ENCODE measurements at regions not wholly inside any gene's neighbourhood (a gene's known extent, or its start where the extent isn't known, plus 50 kb on each side); places are given as distances from the start of the nearest gene placed in this dataset.

DNA sequence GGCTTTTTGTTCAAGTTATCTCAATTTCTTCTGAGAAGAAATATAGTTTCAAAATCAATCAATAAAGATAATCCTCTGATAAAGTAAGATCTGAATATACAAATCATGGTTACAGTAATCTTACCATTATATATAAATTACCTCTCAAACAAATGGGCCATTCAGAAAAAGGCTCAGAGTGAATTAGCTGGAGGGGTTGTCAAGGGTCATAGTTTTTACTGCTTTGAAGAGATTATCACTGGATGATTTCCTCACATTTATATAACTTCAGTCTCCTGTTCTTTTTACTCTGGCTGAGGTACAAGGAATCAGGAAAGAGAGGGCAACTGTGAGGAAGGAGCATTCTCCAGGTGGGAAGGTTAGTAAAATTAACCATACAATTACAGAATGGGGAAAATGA is 148.6 kb upstream of the ELL2 start:
- TF ChIP-seq, protein P1, sequence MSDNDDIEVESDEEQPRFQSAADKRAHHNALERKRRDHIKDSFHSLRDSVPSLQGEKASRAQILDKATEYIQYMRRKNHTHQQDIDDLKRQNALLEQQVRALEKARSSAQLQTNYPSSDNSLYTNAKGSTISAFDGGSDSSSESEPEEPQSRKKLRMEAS (IDR thresholded peaks at IDR 0.05): no peak
- TF ChIP-seq, protein P2, sequence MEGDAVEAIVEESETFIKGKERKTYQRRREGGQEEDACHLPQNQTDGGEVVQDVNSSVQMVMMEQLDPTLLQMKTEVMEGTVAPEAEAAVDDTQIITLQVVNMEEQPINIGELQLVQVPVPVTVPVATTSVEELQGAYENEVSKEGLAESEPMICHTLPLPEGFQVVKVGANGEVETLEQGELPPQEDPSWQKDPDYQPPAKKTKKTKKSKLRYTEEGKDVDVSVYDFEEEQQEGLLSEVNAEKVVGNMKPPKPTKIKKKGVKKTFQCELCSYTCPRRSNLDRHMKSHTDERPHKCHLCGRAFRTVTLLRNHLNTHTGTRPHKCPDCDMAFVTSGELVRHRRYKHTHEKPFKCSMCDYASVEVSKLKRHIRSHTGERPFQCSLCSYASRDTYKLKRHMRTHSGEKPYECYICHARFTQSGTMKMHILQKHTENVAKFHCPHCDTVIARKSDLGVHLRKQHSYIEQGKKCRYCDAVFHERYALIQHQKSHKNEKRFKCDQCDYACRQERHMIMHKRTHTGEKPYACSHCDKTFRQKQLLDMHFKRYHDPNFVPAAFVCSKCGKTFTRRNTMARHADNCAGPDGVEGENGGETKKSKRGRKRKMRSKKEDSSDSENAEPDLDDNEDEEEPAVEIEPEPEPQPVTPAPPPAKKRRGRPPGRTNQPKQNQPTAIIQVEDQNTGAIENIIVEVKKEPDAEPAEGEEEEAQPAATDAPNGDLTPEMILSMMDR (IDR thresholded peaks at IDR 0.05; ENCODE audit: control extremely low read depth in 1 of 3, insufficient read depth in 1 of 3, low read depth in 1 of 3, low read length in 3 of 3): no peak
- no peak for TF ChIP-seq POLR2A (IDR thresholded peaks at IDR 0.05; ENCODE audit: control extremely low read depth in 1 of 2, low read depth in 2 of 2, low read length in 2 of 2)
- TF ChIP-seq KDM5A (IDR thresholded peaks at IDR 0.05; ENCODE audit: low read length): no peak
- no peak for TF ChIP-seq SUZ12 (IDR thresholded peaks at IDR 0.05; ENCODE audit: low read length)
- TF ChIP-seq EP300 (IDR thresholded peaks at IDR 0.05; ENCODE audit: borderline replicate concordance in 1 of 2, low read depth in 2 of 2, low read length in 2 of 2): no peak
- TF ChIP-seq HDAC2 (IDR thresholded peaks at IDR 0.05; ENCODE audit: borderline replicate concordance in 1 of 2, low read depth in 2 of 2, low read length in 2 of 2): no peak
- no peak for TF ChIP-seq JUN (IDR thresholded peaks at IDR 0.05; ENCODE audit: low read depth, low read length)
- TF ChIP-seq EZH2 (IDR thresholded peaks at IDR 0.05; ENCODE audit: low read depth, low read length, severe bottlenecking): no peak
- no peak for TF ChIP-seq YY1 (IDR thresholded peaks at IDR 0.05; ENCODE audit: low read depth, low read length)

Data from H1 (cell line).